ENCODE measurements at regions not wholly inside any gene's neighbourhood (a gene's known extent, or its start where the extent isn't known, plus 50 kb on each side); places are given as distances from the start of the nearest gene placed in this dataset.
"Not testable (repeated sequence)": the region's sequence is repeated elsewhere in the genome, so short reads cannot be mapped to it uniquely, and the experiment has no call there.

DNA sequence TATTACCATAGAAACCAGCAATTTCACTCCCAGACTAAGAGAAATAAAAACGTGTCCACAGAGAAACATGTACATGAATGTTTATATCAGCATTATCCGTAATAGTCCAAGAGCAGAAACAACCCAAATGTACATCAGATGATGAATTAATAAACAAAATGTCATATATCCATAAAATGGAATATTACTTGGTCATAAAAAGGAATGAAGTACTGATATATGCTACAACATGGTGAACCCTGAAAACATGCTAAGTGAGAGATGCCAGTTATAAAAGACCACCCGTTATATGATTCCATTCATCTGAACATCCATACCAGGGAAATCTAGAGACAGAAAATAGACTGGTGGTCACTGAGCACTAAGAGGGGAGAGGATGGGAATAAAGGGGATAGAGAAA, 61.4 kb upstream of the SRRM3 start:
- TF ChIP-seq, protein P1, sequence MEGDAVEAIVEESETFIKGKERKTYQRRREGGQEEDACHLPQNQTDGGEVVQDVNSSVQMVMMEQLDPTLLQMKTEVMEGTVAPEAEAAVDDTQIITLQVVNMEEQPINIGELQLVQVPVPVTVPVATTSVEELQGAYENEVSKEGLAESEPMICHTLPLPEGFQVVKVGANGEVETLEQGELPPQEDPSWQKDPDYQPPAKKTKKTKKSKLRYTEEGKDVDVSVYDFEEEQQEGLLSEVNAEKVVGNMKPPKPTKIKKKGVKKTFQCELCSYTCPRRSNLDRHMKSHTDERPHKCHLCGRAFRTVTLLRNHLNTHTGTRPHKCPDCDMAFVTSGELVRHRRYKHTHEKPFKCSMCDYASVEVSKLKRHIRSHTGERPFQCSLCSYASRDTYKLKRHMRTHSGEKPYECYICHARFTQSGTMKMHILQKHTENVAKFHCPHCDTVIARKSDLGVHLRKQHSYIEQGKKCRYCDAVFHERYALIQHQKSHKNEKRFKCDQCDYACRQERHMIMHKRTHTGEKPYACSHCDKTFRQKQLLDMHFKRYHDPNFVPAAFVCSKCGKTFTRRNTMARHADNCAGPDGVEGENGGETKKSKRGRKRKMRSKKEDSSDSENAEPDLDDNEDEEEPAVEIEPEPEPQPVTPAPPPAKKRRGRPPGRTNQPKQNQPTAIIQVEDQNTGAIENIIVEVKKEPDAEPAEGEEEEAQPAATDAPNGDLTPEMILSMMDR (IDR thresholded peaks at IDR 0.05): not testable (repeated sequence)
- TF ChIP-seq POLR2A (IDR thresholded peaks at IDR 0.05); POLR2AphosphoS5 (IDR thresholded peaks at IDR 0.05; ENCODE audit: insufficient read depth in 1 of 2, low read depth in 1 of 2): not testable (repeated sequence)

All from vagina (tissue), 2 donors.